Tibial artery (tissue), 4 donors: ENCODE measurements at regions not wholly inside any gene's neighbourhood (a gene's known extent, or its start where the extent isn't known, plus 50 kb on each side); places are given as distances from the start of the nearest gene placed in this dataset.

Experiments used
- DNase-seq, 2 donors: peaks; one replicate each; pipeline ENCODE4 v3.0.0-alpha.2; 2019
- H3K27ac ChIP-seq, 2 donors: fragments of 200-600 bp; sonication (generic) in 1 of 2; 1 replicate in 1 of 2; 2 replicates in 1 of 2; pipeline ENCODE4 v1.5.1; 2018 to 2019; ENCODE audit warnings: mild to moderate bottlenecking in 1 of 2
- H3K27me3 ChIP-seq, 2 donors: fragments of 200-600 bp; sonication (generic) in 1 of 2; one replicate each; pipeline versions ENCODE4 v1.5.1 to v1.6.0; 2016 to 2019
- H3K36me3 ChIP-seq, 3 donors: fragments of 200-600 bp; sonication (generic) in 2 of 3; one replicate each; pipeline ENCODE4 v1.5.1; 2016 to 2019; ENCODE audit warnings: mild to moderate bottlenecking in 2 of 3
- H3K4me1 ChIP-seq, 4 donors: fragments of 200-600 bp; sonication (generic) in 2 of 4; 1 replicate in 3 of 4; 2 replicates in 1 of 4; pipeline ENCODE4 v1.5.1; 2016 to 2019
- H3K4me3 ChIP-seq, 2 donors: fragments of 200-600 bp; sonication (generic) in 1 of 2; 1 replicate in 1 of 2; 2 replicates in 1 of 2; pipeline ENCODE4 v1.5.1; 2018 to 2019; ENCODE audit warnings: mild to moderate bottlenecking in 2 of 2
- H3K9me3 ChIP-seq, 3 donors: fragments of 200-600 bp; sonication (generic) in 1 of 3; one replicate each; pipeline ENCODE4 v1.5.1; 2016 to 2019
- CTCF ChIP-seq, 2 experiments: fragments of 200-600 bp in 1 of 2; fragments of 450-650 bp in 1 of 2; IDR thresholded peaks; one replicate each; pipeline ENCODE4 v1.5.1; 2017 to 2019; ENCODE audit warnings: antibody characterized with exemption in 2 of 2, mild to moderate bottlenecking in 1 of 2, moderate library complexity in 1 of 2
- intact Hi-C: fragments of 100-400 bp; cut with DNase I; formaldehyde crosslinking; loops from one replicate; pipeline ENCODE4 v1.15.0; 2023; ENCODE audit warnings: low total_unique reads

GRCh38 chr9:30944225-30944569 is 1440.2 kb upstream of the ACO1 start:
- H3K4me1 ChIP-seq = no peaks in the 10 kb centered on the region
- no peak overlapping the region for H3K4me3 ChIP-seq
- no peak for DNase-seq
- H3K27me3 ChIP-seq = no peaks in the 10 kb centered on the region
- intact Hi-C loops = no loop called here
- H3K9me3 ChIP-seq = peaks cover 0 to 14% (median 0%) of the 10 kb centered on the region in 3 donors
- no peak for TF ChIP-seq CTCF (IDR thresholded peaks at IDR 0.05)
- no peaks in the 10 kb centered on the region for H3K36me3 ChIP-seq
- H3K27ac ChIP-seq = no peak overlapping the region

GRCh38 chr9:30944741-30945280 is 1439.6 kb upstream of the ACO1 start:
- DNase-seq = no peak
- intact Hi-C loops = no loop called here

GRCh38 chr9:30964332-30964731 is 1420.1 kb upstream of the ACO1 start:
- H3K27ac ChIP-seq = no peak overlapping the region
- H3K36me3 ChIP-seq = no peaks in the 10 kb centered on the region
- DNase-seq = no peak
- no peaks in the 10 kb centered on the region for H3K4me1 ChIP-seq
- H3K9me3 ChIP-seq = no peaks in the 10 kb centered on the region
- H3K4me3 ChIP-seq = no peak overlapping the region
- H3K27me3 ChIP-seq = no peaks in the 10 kb centered on the region
- no peak for TF ChIP-seq CTCF (IDR thresholded peaks at IDR 0.05)
- intact Hi-C loops = no loop called here

More at GRCh38 chr9:30944741-30945280, 1439.6 kb upstream of the ACO1 start:
- H3K4me3 ChIP-seq = no peak overlapping the region
- H3K4me1 ChIP-seq = no peaks in the 10 kb centered on the region
- H3K27ac ChIP-seq = no peak overlapping the region
- H3K27me3 ChIP-seq = no peaks in the 10 kb centered on the region
- TF ChIP-seq CTCF (IDR thresholded peaks at IDR 0.05) = no peak
- H3K36me3 ChIP-seq = no peaks in the 10 kb centered on the region
- H3K9me3 ChIP-seq = peaks cover 0 to 15% (median 0%) of the 10 kb centered on the region in 3 donors

GRCh38 chr9:30967476-30967875 is 1417.0 kb upstream of the ACO1 start:
- H3K36me3 ChIP-seq = no peaks in the 10 kb centered on the region
- intact Hi-C loops = no loop called here

GRCh38 chr9:30970186-30970585 is 1414.3 kb upstream of the ACO1 start:
- no peak for DNase-seq
- intact Hi-C loops = no loop called here
- TF ChIP-seq CTCF (IDR thresholded peaks at IDR 0.05) = no peak

More at GRCh38 chr9:30967476-30967875, 1417.0 kb upstream of the ACO1 start:
- no peak for DNase-seq
- Histone ChIP-seq H3K4me1 (no peaks in the 10 kb centered on the region), H3K27ac (no peak overlapping the region), H3K9me3 (no peaks in the 10 kb centered on the region), H3K4me3 (no peak overlapping the region), H3K27me3 (no peaks in the 10 kb centered on the region)
- TF ChIP-seq CTCF (IDR thresholded peaks at IDR 0.05) = no peak

GRCh38 chr9:30970812-30971211 is 1413.6 kb upstream of the ACO1 start:
- TF ChIP-seq CTCF (IDR thresholded peaks at IDR 0.05) = no peak
- no peak overlapping the region for H3K4me3 ChIP-seq
- no peak for DNase-seq
- no peak overlapping the region for H3K27ac ChIP-seq
- H3K4me1 ChIP-seq = no peaks in the 10 kb centered on the region
- H3K36me3 ChIP-seq = no peaks in the 10 kb centered on the region
- intact Hi-C loops = no loop called here
- no peaks in the 10 kb centered on the region for H3K27me3 ChIP-seq
- no peaks in the 10 kb centered on the region for H3K9me3 ChIP-seq

More at GRCh38 chr9:30970186-30970585, 1414.3 kb upstream of the ACO1 start:
- Histone ChIP-seq H3K9me3 (no peaks in the 10 kb centered on the region), H3K4me3 (no peak overlapping the region), H3K4me1 (no peaks in the 10 kb centered on the region), H3K36me3 (no peaks in the 10 kb centered on the region), H3K27ac (no peak overlapping the region), H3K27me3 (no peaks in the 10 kb centered on the region)
